ENCODE measurements at regions not wholly inside any gene's neighbourhood (a gene's known extent, or its start where the extent isn't known, plus 50 kb on each side); places are given as distances from the start of the nearest gene placed in this dataset.

GRCh38 chr3:83816653-83817052 is 1142.1 kb upstream of the CADM2 start:
- TF ChIP-seq POLR2A (IDR thresholded peaks at IDR 0.05; ENCODE audit: low read depth, low read length) (no peak), POLR2AphosphoS5 (IDR thresholded peaks at IDR 0.05; ENCODE audit: low read depth, low read length) (no peak)

Data from GM12892 (cell line).